Right forelimb (tissue), 1 donor: ENCODE measurements at regions not wholly inside any gene's neighbourhood (a gene's known extent, or its start where the extent isn't known, plus 50 kb on each side); places are given as distances from the start of the nearest gene placed in this dataset.
"Not testable (repeated sequence)": the region's sequence is repeated elsewhere in the genome, so short reads cannot be mapped to it uniquely, and the experiment has no call there.

Source experiments
- DNase-seq: peaks from one replicate; pipeline ENCODE4 v3.0.0-alpha.2; 2018

GRCh38 chr16:59658572-59658971 is 924.5 kb upstream of the GOT2 start:
- DNase-seq: no peak

DNA sequence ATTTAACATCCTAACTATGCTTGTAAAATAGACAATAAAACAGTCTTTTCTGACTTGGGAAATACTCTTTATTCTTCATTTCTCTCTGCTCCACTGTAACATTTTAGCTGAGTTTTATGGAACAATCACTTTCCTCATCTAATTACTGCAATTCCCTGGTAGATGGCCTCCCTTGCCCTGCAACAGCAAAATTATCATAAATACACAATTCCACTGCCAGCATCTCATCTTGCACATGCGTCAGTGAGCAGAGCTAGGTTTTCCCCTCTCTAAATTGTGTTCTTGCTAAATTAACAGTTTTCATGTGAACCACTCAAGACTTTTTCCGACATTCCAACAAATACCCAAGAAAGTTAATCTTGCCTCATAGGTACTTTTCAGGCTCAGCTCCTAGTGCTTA is 920.9 kb upstream of the GOT2 start:
- no peak for DNase-seq

DNA sequence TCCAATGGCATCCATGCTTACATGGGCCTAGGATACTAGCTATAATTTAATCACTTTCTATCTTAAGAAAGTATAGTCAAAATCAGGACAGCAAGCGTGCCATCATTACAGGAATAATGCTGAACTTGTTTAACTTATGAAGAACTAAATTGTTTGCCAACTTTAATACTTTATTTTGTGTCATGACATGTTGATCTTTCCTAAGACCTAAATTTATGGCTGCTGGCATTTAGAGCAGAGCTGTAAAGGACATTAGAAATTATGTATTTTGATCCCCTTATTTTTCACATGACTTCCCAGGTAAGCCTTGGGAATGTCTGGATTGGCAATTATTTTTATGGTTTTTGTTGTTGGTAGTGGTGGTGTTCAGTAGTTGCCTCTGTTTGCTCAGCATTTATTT is 920.3 kb upstream of the GOT2 start:
- no peak for DNase-seq

DNA sequence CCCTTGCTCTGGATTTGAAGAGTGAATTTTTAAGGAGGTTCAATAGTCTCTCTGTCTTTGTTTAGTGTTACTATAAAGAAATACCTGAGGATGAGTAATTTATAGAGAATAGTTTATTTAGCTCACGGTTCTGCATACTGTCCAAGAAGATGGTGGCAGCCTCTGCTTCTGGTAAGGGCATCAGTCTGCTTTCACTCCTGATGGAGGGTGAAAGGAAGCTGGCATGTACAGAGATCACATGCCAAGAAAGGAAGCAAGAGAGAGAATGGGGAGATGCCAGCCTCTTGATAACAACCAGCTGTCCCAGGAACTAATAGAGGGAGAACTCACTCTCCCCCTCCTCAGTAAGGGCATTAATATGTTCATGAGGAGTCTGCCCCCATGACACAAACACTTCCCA is 917.5 kb upstream of the GOT2 start:
- no peak for DNase-seq

DNA sequence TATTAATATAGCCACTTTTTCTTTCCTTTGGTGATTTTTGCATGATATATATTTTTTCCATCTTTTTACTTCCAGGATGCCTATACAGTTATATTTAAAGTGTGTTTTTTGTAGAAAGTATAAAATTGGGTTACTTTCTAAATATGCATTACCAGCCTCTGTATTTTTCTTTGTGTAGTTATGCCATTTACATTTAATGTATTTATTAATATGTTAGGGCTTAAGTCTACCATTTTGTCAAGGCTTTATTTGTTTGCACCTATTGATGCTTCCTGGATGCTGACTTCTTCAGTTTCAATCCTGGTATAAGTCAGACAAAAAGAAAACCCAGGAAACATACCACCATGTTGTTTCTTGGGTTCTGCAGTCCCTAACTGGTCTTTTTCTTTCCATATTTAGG is 911.1 kb upstream of the GOT2 start:
- DNase-seq: no peak

DNA sequence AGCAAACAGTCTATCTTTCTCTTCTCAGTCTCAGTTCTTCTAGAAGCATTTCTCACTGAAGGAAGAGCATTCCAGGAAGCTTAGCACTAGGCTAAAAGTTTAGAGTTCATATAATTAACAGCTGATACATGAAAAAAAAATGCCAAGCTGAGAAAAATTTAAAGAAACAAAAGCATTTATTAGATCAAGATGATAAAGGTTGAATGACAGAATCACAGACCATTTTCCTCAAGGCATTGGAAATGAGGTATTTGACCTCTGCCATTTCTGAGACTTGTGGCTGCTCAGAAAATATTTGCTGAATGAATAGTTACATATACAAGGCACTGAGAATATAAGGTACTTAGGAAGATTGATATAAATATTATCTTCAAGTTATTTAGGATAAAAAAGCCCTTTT is 901.6 kb upstream of the GOT2 start:
- no peak for DNase-seq

GRCh38 chr16:59634951-59635350 is 900.8 kb upstream of the GOT2 start:
- no peak for DNase-seq

GRCh38 chr16:59634004-59634579 is 900.0 kb upstream of the GOT2 start:
- DNase-seq: no peak

GRCh38 chr16:59632276-59632855 is 898.2 kb upstream of the GOT2 start:
- DNase-seq: no peak

GRCh38 chr16:59624381-59624780 is 890.3 kb upstream of the GOT2 start:
- DNase-seq: not testable (repeated sequence)

GRCh38 chr16:59614466-59615240 is 880.5 kb upstream of the GOT2 start:
- no peak for DNase-seq

DNA sequence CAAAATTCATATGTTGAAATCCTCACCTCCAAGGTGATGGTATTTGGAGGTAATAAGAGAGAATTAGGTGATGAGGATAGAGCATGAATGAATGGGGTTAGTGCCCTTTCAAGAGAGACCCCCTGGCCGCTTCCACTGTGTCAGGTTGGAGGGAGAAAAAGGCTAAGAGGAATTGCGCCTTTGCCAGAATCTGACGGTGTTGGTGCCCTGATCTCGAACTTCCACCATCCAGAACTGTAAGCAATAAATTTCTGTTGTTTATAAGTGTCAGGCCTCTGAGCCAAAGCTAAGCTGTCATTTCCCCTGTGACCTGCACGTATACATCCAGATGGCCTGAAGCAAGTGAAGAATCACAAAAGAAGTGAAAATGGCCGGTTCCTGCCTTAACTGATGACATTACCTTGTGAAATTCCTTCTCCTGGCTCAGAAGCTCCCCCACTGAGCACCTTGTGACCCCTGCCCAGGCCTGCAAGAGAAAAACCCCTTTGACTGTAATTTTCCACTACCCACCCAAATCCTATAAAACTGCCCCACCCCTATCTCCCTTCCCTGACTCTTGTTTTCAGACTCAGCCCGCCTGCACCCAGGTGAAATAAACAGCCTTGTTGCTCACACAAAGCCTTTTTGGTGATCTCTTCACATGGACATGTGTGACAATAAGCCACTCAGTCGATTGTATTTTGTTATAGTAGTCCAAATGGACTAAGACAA is 878.9 kb upstream of the GOT2 start:
- DNase-seq: not testable (repeated sequence)

DNA sequence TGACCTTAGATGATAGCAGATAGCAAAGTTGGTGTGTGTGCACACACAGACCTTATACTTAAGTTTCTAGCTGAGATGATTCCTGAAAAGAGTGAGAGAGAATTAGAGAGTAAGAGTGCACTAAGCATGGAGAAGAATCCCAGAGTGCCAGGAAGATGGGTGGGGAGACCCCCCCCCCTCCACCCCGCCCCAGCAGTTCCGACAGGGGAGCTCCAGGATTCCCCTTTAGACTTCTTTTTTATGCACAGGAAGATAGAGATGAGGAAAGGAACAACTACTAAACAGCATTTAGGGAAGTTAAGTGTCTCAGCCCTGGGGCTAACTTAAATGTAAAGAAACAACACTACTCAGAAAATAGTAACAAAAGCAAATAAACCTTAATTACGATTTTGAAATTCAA is 878.0 kb upstream of the GOT2 start:
- DNase-seq: no peak

- DNase-seq: no peak
These were observed 877.4 kb upstream of the GOT2 start for GRCh38 chr16:59611556-59611955.

DNA sequence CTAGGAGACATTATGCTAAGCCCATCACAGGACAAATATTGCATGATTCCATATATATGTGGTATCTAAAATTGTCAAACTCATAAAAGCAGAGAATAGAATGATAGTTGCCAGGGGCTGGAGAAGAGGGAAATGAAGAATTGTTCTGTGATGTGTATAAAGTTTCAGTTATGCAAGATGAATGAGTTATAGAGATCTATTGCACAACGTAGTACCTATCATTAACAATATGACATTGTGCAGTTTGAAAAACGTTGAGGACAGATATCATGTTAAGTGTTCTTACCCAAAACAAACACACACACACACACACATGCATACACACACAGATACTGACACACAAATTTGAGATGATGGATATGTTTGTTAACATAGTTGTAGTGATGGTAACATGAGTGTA is 871.6 kb upstream of the GOT2 start:
- no peak for DNase-seq

GRCh38 chr16:59604354-59604753 is 870.2 kb upstream of the GOT2 start:
- DNase-seq: no peak

DNA sequence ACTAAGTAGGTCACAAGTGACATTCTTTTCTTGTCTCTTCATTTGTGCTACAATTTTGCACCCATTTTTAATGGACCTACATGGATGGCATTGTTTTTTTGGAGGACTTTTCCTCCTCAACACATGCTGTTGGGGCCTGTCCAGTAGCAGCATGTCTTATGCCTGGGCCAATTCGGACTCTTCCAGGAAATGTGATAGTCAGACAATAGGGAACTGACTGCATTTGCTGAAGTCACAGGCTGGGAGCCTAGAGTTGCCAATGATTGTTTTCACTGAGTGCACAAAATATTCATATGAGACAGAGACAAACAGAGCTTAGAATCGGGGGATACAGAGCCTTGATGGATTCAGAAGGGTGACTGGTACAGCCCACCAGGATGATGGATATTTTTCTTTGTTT is 867.3 kb upstream of the GOT2 start:
- DNase-seq: no peak

- DNase-seq: no peak
These were observed 863.2 kb upstream of the GOT2 start for GRCh38 chr16:59597269-59597668.

DNA sequence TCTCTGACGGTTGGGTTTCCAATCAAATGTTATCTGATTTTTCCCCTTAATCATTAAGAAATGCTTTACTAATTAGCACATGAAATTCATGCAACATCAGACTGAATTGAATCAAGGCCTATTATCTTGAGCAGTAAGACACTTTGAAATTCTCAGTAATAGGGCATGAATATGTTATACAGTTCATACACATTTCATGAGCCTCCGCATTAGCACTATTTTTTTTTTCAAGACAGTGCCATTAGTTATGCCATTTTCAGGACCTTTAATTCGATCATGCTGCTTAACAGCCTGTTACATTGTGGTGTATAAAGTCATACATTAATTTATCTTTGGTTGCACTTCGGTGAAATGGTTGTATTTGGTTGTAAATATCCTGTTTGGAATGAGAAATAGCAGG is 862.6 kb upstream of the GOT2 start:
- DNase-seq: no peak

- DNase-seq: no peak
These were observed 859.1 kb upstream of the GOT2 start for GRCh38 chr16:59593194-59593661.

- DNase-seq: no peak
These were observed 857.4 kb upstream of the GOT2 start for GRCh38 chr16:59591480-59591879.

DNA sequence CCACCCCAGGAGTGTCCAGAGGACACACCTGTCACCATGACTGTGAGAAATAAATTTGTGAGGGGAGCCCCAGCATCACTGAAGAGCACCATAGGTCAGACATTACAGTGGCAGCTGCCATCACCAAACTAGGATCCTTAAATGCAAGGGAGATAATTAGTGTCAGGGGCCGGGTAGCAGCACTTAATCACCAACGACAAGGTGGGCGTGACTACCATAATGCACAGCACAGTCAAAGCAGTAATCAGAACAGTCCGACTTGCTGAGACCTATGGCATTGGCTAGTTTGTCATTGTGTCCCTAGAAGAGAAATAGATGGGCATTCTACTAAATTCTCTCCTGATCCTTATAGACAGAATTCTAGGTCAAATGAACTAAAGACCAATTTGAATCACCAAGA is 856.7 kb upstream of the GOT2 start:
- DNase-seq: no peak

DNA sequence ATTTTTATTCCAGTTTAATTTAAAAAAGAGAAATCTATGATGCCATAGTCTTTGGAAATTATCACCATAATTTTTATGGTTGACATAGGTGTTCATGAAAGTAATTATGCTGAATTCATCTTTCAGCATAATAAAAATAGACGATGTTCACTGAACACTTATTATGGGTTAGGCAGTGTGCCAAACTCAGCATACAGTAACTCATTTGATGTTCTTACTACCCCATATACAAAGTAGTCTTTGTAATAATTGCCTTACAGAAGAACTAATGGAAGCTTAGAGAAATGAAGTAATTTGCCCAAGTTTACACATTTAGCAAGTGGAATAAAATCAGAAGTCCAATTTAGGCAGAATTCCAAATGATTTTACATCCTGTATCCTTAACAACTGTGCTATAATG is 852.2 kb upstream of the GOT2 start:
- DNase-seq: no peak

DNA sequence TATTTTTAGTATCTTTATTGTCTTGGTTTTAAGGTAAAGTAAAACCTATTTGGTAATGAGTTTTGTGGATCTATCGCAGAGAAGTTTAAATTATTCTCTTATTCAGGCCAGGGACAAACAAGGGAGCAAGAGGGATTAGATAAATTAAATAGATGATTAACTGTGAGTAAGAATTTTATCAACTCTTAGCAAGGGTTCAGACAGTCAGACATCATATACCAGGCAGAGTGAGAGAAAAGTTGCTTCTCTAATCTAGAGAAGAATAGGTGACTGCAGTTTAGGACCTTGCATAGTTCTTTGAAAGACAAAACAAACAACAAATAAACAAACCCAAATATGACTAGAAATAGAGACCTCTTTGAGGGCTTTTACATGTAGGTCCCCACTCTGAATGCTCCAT is 840.2 kb upstream of the GOT2 start:
- no peak for DNase-seq
